GM12873 (cell line): ENCODE measurements at regions not wholly inside any gene's neighbourhood (a gene's known extent, or its start where the extent isn't known, plus 50 kb on each side); places are given as distances from the start of the nearest gene placed in this dataset.

Experiments used
- CTCF ChIP-seq: IDR thresholded peaks from 2 replicates; pipeline ENCODE4 v1.5.1; 2012; ENCODE audit warnings: low read depth, mild to moderate bottlenecking, moderate library complexity, low read length, control low read depth; ENCODE audit not compliant: insufficient read depth; ENCODE audit errors: missing control alignments

- TF ChIP-seq CTCF = no peak
These were observed 1162.2 kb upstream of the GJE1 start for GRCh38 chr6:140970485-140970884.

GRCh38 chr6:140968062-140968461 lies 1164.7 kb upstream of the GJE1 start:
- TF ChIP-seq CTCF = no peak

GRCh38 chr6:140966676-140967075 lies 1166.0 kb upstream of the GJE1 start:
- TF ChIP-seq CTCF = no peak

- no peak for TF ChIP-seq CTCF
These were observed 1172.2 kb upstream of the GJE1 start for GRCh38 chr6:140960566-140960965.

- no peak for TF ChIP-seq CTCF
These were observed 1175.3 kb upstream of the GJE1 start for GRCh38 chr6:140957386-140957785.

GRCh38 chr6:140956571-140957369 lies 1176.0 kb upstream of the GJE1 start:
- TF ChIP-seq CTCF = no peak

- no peak for TF ChIP-seq CTCF
These were observed 1192.3 kb upstream of the GJE1 start for GRCh38 chr6:140940251-140940925.
